IPS-15b (cell line): ENCODE measurements at regions not wholly inside any gene's neighbourhood (a gene's known extent, or its start where the extent isn't known, plus 50 kb on each side); places are given as distances from the start of the nearest gene placed in this dataset.

Experiments used
- H3K27me3 ChIP-seq: one replicate; pipeline ENCODE4 v1.6.1; 2013; ENCODE audit warnings: low read length; ENCODE audit not compliant: control insufficient read depth, insufficient read depth
- H3K36me3 ChIP-seq: one replicate; pipeline ENCODE4 v1.6.1; 2013; ENCODE audit warnings: low read length; ENCODE audit not compliant: control insufficient read depth, insufficient read depth
- H3K4me1 ChIP-seq: one replicate; pipeline ENCODE4 v1.6.1; 2013; ENCODE audit warnings: mild to moderate bottlenecking, low read length; ENCODE audit not compliant: control insufficient read depth, insufficient read depth
- H3K4me3 ChIP-seq: one replicate; pipeline ENCODE4 v1.5.1; 2013; ENCODE audit warnings: low read depth, low read length
- H3K9ac ChIP-seq: one replicate; pipeline ENCODE4 v1.6.1; 2013; ENCODE audit warnings: low read depth, mild to moderate bottlenecking, low read length
- H3K9me3 ChIP-seq: one replicate; pipeline ENCODE4 v1.6.1; 2013; ENCODE audit warnings: mild to moderate bottlenecking, low read length; ENCODE audit not compliant: control insufficient read depth, insufficient read depth

DNA sequence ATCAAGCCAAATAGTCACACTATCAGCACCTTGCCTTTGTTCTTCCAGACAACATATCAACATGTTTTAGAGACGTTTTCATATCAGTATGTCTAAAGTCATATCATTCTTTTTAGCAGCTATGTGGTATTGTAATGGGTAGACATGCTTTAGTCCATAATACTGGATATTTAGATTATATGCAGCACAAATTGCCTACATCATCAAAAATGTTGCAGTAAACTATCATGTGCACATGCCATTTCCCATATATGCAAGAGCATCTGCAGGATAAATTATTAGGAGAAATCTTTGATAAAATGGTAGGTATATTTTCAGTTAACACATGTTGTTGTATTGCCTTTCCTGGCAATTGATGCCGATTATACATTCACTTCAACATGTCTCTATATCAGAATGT lies 636.5 kb downstream of the XIRP2 start:
- Histone ChIP-seq H3K9me3 (no peaks in the 10 kb centered on the region), H3K9ac (no peak overlapping the region), H3K36me3 (no peaks in the 10 kb centered on the region), H3K4me1 (no peaks in the 10 kb centered on the region), H3K27me3 (no peaks in the 10 kb centered on the region), H3K4me3 (no peak overlapping the region)

DNA sequence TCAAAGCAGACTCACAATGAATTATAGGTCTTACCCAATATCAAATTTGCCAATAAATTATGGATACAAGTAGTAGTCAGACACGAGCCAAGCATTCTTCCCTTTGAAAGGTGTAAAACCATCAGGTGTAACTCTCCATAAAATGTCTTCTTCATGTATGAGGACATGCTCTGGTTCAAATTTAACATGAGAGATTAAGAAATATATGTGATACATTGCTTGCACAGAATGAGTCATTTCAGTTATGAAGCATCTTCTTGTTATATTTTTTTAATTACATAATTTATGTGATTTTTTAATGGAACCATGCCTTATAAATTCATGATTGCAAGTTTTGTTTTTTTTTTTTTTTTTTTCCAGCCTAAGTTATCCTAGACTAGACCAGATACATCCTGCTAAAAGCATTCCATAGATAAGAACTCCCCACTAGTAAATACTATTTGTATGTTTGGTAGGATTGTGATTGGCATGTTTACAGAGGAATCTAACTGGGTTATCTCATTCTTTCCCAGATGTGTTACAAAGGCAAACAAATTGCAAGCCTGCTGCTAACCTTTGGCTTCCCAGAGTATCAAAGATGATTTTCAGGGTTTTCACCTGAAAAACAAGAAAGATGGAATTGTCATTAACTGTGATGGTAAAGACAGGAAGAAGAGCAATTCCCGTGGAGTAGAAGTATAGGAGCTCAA lies 621.9 kb downstream of the XIRP2 start:
- H3K36me3 ChIP-seq = no peaks in the 10 kb centered on the region
- no peaks in the 10 kb centered on the region for H3K9me3 ChIP-seq
- peaks cover 15% of the 10 kb centered on the region for H3K4me1 ChIP-seq
- no peaks in the 10 kb centered on the region for H3K27me3 ChIP-seq
- no peak overlapping the region for H3K9ac ChIP-seq
- no peak overlapping the region for H3K4me3 ChIP-seq

DNA sequence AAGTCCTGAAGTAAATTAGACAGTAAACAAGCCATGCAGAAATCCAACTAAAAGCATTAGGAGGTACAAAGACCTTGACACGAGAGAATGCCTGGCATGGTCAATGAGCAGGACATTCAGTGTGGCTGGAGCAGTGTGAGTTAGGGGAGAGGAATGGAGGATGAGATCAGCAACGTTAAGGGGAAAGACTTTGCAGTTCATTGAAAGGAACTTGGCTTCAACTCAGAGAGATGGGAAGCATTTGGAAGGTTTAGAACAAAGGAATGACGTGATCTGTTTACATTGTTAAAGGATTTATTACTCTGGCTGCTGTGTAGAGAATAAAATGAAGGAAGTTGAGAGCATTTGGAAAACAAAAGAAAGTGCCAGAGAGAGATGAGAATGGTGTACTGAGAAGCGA lies 621.3 kb downstream of the XIRP2 start:
- Histone ChIP-seq H3K36me3 (no peaks in the 10 kb centered on the region), H3K4me1 (peaks cover 15% of the 10 kb centered on the region), H3K9me3 (no peaks in the 10 kb centered on the region), H3K4me3 (no peak overlapping the region), H3K9ac (no peak overlapping the region), H3K27me3 (no peaks in the 10 kb centered on the region)

DNA sequence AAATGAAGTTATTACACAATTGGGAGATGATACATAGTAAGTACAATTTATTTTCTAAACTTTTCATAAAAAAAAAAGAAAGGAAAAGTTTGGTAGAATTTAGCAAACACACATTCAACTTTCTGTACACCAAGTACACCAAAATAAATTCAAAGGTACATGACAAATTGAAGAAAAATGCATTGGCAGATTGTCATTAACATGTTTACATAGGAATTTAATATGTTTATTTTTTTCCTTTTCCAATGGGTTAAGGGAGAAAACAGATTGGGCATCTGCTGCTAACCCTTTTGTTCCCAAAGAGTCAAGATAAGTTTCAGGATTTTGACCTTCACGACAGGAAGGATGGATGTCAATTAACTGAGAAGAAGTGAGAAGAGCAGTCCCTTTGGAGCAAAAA lies 620.4 kb downstream of the XIRP2 start:
- Histone ChIP-seq H3K27me3 (no peaks in the 10 kb centered on the region), H3K36me3 (no peaks in the 10 kb centered on the region), H3K9me3 (no peaks in the 10 kb centered on the region), H3K4me3 (no peak overlapping the region), H3K9ac (no peak overlapping the region), H3K4me1 (peaks cover 15% of the 10 kb centered on the region)

DNA sequence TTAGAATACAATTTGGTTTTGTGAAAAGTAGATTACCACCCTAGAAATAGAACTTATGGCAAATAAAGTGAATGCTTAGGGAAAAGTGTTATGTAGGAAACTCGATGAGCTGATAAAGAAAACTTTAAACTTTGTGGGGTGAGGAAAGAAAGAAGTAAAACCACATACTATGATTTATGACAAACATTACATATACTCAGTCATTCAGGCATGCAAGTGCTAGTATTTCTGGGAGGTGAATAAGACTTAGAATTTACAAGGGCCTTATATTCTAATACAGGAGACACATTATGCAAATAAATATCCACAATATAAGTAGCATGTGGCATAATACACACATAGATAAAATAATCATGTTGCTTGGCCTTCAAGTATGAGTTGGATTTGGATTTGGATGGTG lies 618.1 kb downstream of the XIRP2 start:
- H3K9ac ChIP-seq = no peak overlapping the region
- no peaks in the 10 kb centered on the region for H3K36me3 ChIP-seq
- peaks cover 15% of the 10 kb centered on the region for H3K4me1 ChIP-seq
- no peaks in the 10 kb centered on the region for H3K27me3 ChIP-seq
- no peak overlapping the region for H3K4me3 ChIP-seq
- H3K9me3 ChIP-seq = no peaks in the 10 kb centered on the region

DNA sequence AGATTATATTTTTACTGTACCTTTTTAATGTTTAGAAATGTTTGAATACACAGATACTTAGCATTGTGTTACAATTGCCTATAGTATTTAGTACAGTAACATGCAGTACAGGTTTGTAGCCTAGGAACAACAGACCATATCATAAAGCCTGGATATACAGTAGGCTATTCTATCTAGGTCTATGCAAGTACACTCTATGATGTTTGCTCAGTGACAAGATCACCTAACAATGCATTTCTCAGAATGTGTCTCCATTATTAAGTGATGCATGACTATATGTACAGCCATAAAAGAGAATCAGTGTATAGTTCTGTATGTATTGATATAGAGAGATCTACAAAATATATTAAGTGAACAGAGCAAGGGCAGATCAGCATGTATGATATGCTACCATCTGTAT lies 616.4 kb downstream of the XIRP2 start:
- Histone ChIP-seq H3K4me3 (no peak overlapping the region), H3K9me3 (no peaks in the 10 kb centered on the region), H3K9ac (no peak overlapping the region), H3K27me3 (no peaks in the 10 kb centered on the region), H3K36me3 (no peaks in the 10 kb centered on the region), H3K4me1 (peaks cover 10% of the 10 kb centered on the region)

DNA sequence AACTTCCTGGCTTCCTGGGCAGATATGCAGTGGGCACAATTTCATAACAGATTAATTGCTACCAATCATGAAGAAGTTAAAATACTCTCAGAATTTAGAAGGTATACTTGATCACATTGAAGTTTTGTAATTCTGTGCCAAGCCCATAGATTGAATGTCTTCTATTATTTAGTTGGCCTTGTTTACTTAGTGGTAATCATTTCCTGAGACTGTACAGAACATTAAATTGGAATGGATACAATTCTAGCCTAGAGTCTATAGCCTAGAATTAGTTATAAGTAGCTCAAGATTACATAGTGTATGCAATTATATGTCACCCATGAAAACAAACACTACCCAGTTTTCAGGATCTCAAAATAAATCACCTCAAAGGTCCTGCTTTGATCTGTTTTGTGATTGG lies 615.8 kb downstream of the XIRP2 start:
- H3K36me3 ChIP-seq = no peaks in the 10 kb centered on the region
- no peak overlapping the region for H3K9ac ChIP-seq
- peaks cover 4% of the 10 kb centered on the region for H3K4me1 ChIP-seq
- H3K9me3 ChIP-seq = no peaks in the 10 kb centered on the region
- H3K4me3 ChIP-seq = no peak overlapping the region
- H3K27me3 ChIP-seq = no peaks in the 10 kb centered on the region

DNA sequence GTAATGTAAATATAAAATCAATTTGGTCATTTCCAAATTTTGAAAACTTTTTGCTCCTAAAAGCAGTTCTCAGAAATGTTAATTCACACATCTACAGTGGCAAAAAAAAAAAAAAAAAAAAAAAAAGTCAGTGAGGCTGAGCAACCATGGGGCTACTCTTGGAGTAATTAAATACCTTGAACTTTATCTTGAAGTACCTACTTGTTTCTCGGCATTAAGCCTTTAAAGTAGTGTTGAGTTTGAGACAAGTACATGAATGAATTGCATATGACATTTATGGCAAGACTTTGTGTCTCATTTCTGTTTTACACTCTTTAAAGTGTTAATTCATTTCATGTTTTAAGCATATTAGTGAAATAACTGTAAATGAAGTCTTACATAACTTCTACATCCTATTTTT lies 613.3 kb downstream of the XIRP2 start:
- Histone ChIP-seq H3K36me3 (no peaks in the 10 kb centered on the region), H3K4me1 (peaks cover 4% of the 10 kb centered on the region), H3K27me3 (no peaks in the 10 kb centered on the region), H3K9me3 (no peaks in the 10 kb centered on the region), H3K4me3 (no peak overlapping the region), H3K9ac (no peak overlapping the region)

DNA sequence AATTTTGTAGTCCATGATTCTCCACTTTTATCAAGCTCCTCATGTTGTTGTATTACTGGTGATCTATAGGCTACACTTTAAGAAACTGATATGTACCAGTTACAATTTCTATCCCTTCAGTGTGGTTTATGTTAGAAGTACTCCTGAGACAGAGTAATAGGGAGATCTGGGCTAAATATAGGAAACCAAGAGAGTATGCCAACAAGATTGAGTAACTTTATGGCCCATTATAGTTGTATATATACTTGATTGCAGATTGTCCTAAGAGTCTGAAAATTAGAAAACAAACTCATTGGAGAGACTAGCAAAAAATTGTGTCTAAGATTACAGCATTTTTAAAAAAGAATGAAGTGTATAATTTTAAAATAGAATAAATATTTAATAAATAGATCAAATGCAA lies 605.6 kb downstream of the XIRP2 start:
- no peaks in the 10 kb centered on the region for H3K27me3 ChIP-seq
- H3K4me1 ChIP-seq = peaks cover 13% of the 10 kb centered on the region
- H3K9me3 ChIP-seq = no peaks in the 10 kb centered on the region
- H3K36me3 ChIP-seq = no peaks in the 10 kb centered on the region
- H3K4me3 ChIP-seq = no peak overlapping the region
- no peak overlapping the region for H3K9ac ChIP-seq

DNA sequence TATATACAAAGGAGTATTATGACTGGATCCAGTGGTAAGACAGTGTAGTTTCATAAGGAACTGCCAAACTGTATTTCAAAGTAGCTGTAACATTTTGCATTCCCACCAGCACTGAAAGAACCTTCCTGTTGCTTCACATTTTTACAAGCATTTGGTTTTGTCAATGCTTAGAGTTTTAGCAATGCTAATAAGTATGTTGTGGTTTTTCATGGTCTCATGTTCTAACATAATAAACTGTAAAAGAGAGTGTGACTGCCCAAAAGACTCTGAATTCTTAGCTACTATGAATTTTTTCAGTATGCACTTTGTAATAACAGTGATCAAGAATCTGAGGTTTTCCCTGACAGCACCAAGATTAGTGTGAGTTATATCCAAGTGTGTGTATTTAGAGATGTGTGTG lies 604.2 kb downstream of the XIRP2 start:
- no peaks in the 10 kb centered on the region for H3K9me3 ChIP-seq
- H3K9ac ChIP-seq = no peak overlapping the region
- no peak overlapping the region for H3K4me3 ChIP-seq
- no peaks in the 10 kb centered on the region for H3K36me3 ChIP-seq
- H3K4me1 ChIP-seq = peaks cover 9% of the 10 kb centered on the region
- no peaks in the 10 kb centered on the region for H3K27me3 ChIP-seq

DNA sequence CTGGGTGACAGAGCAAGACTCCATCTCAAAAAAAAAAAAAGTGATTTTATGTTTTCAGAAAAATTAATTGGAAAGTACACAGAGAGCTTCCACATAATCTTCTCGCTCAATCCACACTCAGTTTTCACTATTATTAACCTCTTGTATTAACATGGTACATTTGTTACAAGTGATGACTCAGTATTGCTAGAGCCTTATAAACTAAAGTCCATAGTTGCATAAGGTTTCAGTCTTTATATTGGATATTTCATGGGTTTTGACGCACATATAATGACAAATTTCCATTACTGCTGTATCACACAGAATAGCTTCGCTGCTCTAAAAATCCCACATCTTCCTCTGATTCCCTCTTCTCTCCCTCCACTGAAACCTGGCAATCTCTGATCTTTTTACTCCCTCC lies 603.5 kb downstream of the XIRP2 start:
- Histone ChIP-seq H3K36me3 (no peaks in the 10 kb centered on the region), H3K4me3 (no peak overlapping the region), H3K4me1 (peaks cover 9% of the 10 kb centered on the region), H3K27me3 (no peaks in the 10 kb centered on the region), H3K9ac (no peak overlapping the region), H3K9me3 (no peaks in the 10 kb centered on the region)

DNA sequence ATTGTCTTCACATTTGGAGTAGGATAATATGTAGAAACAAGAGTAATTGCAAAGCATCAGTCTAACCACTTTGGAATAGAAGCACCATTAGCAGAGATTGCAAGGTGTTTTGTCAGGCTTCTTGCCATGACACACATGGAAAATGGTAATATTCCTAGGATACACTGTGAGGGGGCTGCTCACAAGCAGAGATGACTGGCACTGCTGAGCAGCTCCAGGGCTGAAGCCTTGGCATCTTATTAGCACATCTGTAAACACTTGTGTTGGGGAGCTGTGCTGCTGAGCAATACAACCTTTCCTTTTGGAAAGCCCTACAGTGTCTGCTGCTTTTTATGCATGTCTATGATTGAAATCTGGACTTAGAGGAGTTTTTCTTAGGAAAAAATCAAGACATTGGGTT lies 602.2 kb downstream of the XIRP2 start:
- H3K27me3 ChIP-seq = no peaks in the 10 kb centered on the region
- H3K4me3 ChIP-seq = no peak overlapping the region
- H3K9ac ChIP-seq = no peak overlapping the region
- no peaks in the 10 kb centered on the region for H3K9me3 ChIP-seq
- H3K36me3 ChIP-seq = no peaks in the 10 kb centered on the region
- no peaks in the 10 kb centered on the region for H3K4me1 ChIP-seq
